DMS153 treated with DMSO at 0.1 percent for 48 hours (cell line): ENCODE measurements at regions not wholly inside any gene's neighbourhood (a gene's known extent, or its start where the extent isn't known, plus 50 kb on each side); places are given as distances from the start of the nearest gene placed in this dataset.
"Not testable (repeated sequence)": the region's sequence is repeated elsewhere in the genome, so short reads cannot be mapped to it uniquely, and the experiment has no call there.

Source experiments
- DNase-seq: peaks from one replicate; lab custom pipeline; 2025; ENCODE audit not compliant: unreplicated experiment; lab: John Stamatoyannopoulos, UW

- no peak for DNase-seq
Observed at GRCh38 chr6:141117874-141118273, 1014.9 kb upstream of the GJE1 start.

GRCh38 chr6:141110481-141110880, 1022.2 kb upstream of the GJE1 start:
- DNase-seq: no peak

GRCh38 chr6:141107591-141108160, 1025.0 kb upstream of the GJE1 start:
- no peak for DNase-seq

- no peak for DNase-seq
Observed at GRCh38 chr6:141105481-141105880, 1027.2 kb upstream of the GJE1 start.

GRCh38 chr6:141103246-141103645, 1029.5 kb upstream of the GJE1 start:
- no peak for DNase-seq

- no peak for DNase-seq
Observed at GRCh38 chr6:141097471-141097870, 1035.3 kb upstream of the GJE1 start.

GRCh38 chr6:141095308-141095707, 1037.4 kb upstream of the GJE1 start:
- no peak for DNase-seq

GRCh38 chr6:141088171-141088570, 1044.6 kb upstream of the GJE1 start:
- DNase-seq: no peak

GRCh38 chr6:141077355-141078333, 1055.1 kb upstream of the GJE1 start:
- DNase-seq: no peak

GRCh38 chr6:141057761-141058160, 1075.0 kb upstream of the GJE1 start:
- DNase-seq: no peak

- no peak for DNase-seq
Observed at GRCh38 chr6:141056945-141057625, 1075.6 kb upstream of the GJE1 start.

GRCh38 chr6:141050471-141050870, 1082.3 kb upstream of the GJE1 start:
- DNase-seq: no peak

- DNase-seq: no peak
Observed at GRCh38 chr6:141048451-141048850, 1084.3 kb upstream of the GJE1 start.

- DNase-seq: not testable (repeated sequence)
Observed at GRCh38 chr6:141046496-141046895, 1086.2 kb upstream of the GJE1 start.

GRCh38 chr6:141041596-141042087, 1091.1 kb upstream of the GJE1 start:
- no peak for DNase-seq

- no peak for DNase-seq
Observed at GRCh38 chr6:141035312-141036200, 1097.2 kb upstream of the GJE1 start.

GRCh38 chr6:141033101-141033500, 1099.6 kb upstream of the GJE1 start:
- no peak for DNase-seq

GRCh38 chr6:141029908-141030307, 1102.8 kb upstream of the GJE1 start:
- no peak for DNase-seq

- DNase-seq: no peak
Observed at GRCh38 chr6:141028791-141029280, 1103.9 kb upstream of the GJE1 start.

GRCh38 chr6:141026504-141026903, 1106.2 kb upstream of the GJE1 start:
- no peak for DNase-seq
